ENCODE measurements at regions not wholly inside any gene's neighbourhood (a gene's known extent, or its start where the extent isn't known, plus 50 kb on each side); places are given as distances from the start of the nearest gene placed in this dataset.
"Not testable (repeated sequence)": the region's sequence is repeated elsewhere in the genome, so short reads cannot be mapped to it uniquely, and the experiment has no call there.

DNA sequence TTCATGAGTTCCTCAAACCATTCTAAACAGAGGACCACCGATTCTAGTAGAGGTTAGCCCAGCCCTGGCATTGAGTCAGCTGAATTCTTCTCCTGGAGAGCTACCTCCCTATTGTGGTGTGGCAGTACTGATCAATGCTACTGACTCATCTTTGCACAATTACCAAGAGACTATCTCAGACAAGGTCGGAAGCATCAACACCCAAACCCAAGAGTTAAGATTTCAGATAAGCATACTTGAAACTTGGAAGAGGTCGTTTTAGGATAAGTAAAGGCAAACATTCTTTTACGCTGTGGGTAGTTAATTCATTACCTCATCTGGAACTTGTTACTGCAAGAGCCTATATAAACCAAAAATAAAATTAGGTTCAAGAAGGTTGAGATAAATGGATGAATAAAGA lies 154.6 kb upstream of the NRBF2 start:
- Histone ChIP-seq H3K9me3 (ENCODE audit: control insufficient read depth, low read depth, low read length) (no peaks in the 10 kb centered on the region), H3K4me1 (ENCODE audit: control insufficient read depth, insufficient read depth, low read length) (no peaks in the 10 kb centered on the region), H3K27ac (ENCODE audit: low read length) (no peak overlapping the region), H3K36me3 (ENCODE audit: control insufficient read depth, insufficient read depth, low read length) (no peaks in the 10 kb centered on the region), H3K27me3 (ENCODE audit: control insufficient read depth, insufficient read depth, low read length) (no peaks in the 10 kb centered on the region), H3K4me3 (ENCODE audit: low read length) (no peak overlapping the region)
- no peak for DNase-seq
- WGBS (ENCODE audit: insufficient coverage, low lambda C conversion rate) = no CpG with 5 or more reads among the region's 4 CpGs

DNA sequence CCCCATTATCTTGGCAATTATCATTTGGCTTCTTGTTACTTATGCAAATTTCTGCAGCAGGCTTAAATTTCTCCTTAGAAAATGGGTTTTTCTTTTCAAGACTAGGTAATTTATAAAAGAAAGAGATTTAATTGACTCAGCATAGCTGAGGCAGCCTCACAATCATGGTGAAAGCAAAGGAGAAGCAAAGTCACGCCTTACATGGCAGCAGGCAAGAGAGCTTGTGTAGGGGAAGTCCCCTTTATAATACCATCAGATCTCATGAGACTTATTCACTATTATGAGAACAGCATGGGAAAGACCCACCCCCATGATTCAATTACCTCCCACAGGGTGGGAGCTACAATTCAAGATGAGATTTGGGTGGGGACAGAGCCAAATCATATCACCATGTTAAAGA lies 158.3 kb upstream of the NRBF2 start:
- not testable (repeated sequence) for H3K9me3 ChIP-seq (ENCODE audit: control insufficient read depth, low read depth, low read length); DNase-seq; H3K27ac ChIP-seq (ENCODE audit: low read length); H3K4me1 ChIP-seq (ENCODE audit: control insufficient read depth, insufficient read depth, low read length); H3K36me3 ChIP-seq (ENCODE audit: control insufficient read depth, insufficient read depth, low read length); H3K4me3 ChIP-seq (ENCODE audit: low read length); H3K27me3 ChIP-seq (ENCODE audit: control insufficient read depth, insufficient read depth, low read length)
- no CpG with 5 or more reads among the region's 1 CpG for WGBS (ENCODE audit: insufficient coverage, low lambda C conversion rate)

DNA sequence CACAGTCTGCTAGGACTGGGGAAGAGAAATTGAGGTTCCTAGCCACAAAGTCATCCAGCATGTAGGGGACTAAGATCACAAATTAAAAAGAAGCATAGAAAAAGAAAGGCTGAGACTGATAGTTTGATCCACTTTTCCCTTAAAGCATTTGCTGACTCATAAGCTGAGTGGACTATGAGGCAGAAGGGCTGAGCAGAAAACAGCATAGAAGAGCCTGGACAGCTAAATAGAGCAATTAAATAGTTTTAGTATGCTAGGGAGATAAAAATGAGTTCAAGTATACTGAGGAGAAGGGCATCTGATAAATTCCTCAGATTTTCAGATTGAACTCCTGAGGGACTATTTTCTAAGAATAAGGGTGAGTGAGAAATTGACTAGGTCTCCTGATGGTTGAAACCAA lies 155.9 kb upstream of the EGR2 start:
- no peak for DNase-seq
- no peaks in the 10 kb centered on the region for H3K4me1 ChIP-seq (ENCODE audit: control insufficient read depth, insufficient read depth, low read length)
- H3K36me3 ChIP-seq (ENCODE audit: control insufficient read depth, insufficient read depth, low read length) = no peaks in the 10 kb centered on the region
- no peaks in the 10 kb centered on the region for H3K27me3 ChIP-seq (ENCODE audit: control insufficient read depth, insufficient read depth, low read length)
- H3K4me3 ChIP-seq (ENCODE audit: low read length) = no peak overlapping the region
- no peak overlapping the region for H3K27ac ChIP-seq (ENCODE audit: low read length)
- H3K9me3 ChIP-seq (ENCODE audit: control insufficient read depth, low read depth, low read length) = no peaks in the 10 kb centered on the region

DNA sequence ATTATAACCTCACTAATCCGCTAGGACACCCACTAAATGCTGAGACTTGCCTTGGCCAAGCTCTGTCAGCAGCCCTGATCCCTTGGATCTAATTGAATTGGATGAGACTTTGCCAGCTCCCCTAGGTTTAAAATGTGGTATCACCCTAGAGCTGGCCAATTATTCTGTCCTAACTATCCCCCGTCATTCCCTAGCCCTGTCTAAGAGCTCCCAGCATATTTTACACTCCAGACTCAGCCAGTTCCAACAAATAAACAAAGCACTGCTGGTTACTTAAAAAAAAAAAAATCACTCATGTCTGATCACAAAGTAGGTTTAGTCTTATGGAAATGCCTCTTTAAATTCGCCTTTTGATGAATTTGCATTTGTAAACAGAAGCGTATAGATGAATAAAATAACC lies 147.9 kb upstream of the EGR2 start:
- no peak overlapping the region for H3K27ac ChIP-seq (ENCODE audit: low read length)
- no peak overlapping the region for H3K4me3 ChIP-seq (ENCODE audit: low read length)
- H3K9me3 ChIP-seq (ENCODE audit: control insufficient read depth, low read depth, low read length) = no peaks in the 10 kb centered on the region
- no peak for DNase-seq
- no peaks in the 10 kb centered on the region for H3K27me3 ChIP-seq (ENCODE audit: control insufficient read depth, insufficient read depth, low read length)
- H3K36me3 ChIP-seq (ENCODE audit: control insufficient read depth, insufficient read depth, low read length) = no peaks in the 10 kb centered on the region
- no CpG with 5 or more reads among the region's 4 CpGs for WGBS (ENCODE audit: insufficient coverage, low lambda C conversion rate)
- H3K4me1 ChIP-seq (ENCODE audit: control insufficient read depth, insufficient read depth, low read length) = no peaks in the 10 kb centered on the region

DNA sequence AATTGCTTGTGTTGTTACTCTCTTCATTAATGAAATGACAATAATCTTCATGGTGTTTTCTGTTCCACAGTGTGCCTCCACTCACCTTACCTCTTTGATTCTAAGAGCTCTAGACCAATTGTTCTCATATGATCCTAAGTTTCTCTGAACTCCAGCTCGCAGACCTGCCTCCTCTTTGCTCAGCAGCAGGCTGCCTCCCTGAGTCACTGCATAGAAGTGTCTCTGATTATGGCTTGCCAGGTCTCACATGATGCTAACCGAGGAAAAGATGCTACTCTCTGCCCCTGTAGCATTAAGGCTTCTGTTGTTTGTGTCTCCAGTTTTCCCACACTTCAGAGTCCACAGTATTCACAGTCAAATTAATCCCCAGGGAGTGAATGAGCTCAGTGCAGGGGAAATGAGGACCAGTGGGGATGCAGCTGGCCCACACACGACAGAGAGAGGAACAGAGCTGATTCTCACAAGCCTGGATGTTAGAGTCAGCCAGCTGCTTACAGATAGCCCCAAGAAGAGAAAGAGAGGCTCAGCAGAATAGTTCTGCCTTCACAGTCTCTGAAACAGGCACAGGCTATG lies 145.9 kb upstream of the EGR2 start:
- Histone ChIP-seq H3K27me3 (ENCODE audit: control insufficient read depth, insufficient read depth, low read length) (no peaks in the 10 kb centered on the region), H3K4me3 (ENCODE audit: low read length) (no peak overlapping the region), H3K9me3 (ENCODE audit: control insufficient read depth, low read depth, low read length) (no peaks in the 10 kb centered on the region), H3K36me3 (ENCODE audit: control insufficient read depth, insufficient read depth, low read length) (no peaks in the 10 kb centered on the region), H3K27ac (ENCODE audit: low read length) (no peak overlapping the region), H3K4me1 (ENCODE audit: control insufficient read depth, insufficient read depth, low read length) (no peaks in the 10 kb centered on the region)
- peak in 1 of 2 donors; percentile 3 for DNase-seq
- no CpG with 5 or more reads among the region's 3 CpGs for WGBS (ENCODE audit: insufficient coverage, low lambda C conversion rate)

DNA sequence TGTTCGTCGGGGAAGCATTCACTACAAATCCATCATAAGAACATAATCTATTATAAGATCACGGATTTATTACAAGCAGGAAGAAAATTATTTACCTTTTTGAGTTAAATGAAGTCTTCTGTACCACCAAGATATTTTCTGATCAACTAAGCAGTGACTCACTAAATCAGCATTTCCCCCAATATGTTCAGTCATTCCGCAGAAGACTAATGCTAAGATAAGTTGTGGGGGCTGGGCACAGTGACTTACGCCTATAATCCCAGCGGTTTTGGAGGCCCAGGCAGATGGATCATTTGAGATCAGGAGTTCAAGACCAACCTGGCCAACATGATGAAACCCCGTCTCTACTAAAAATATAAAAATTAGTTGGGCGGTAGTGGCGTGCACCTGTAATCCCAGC lies 144.2 kb upstream of the EGR2 start:
- Histone ChIP-seq H3K27ac (ENCODE audit: low read length) (no peak overlapping the region), H3K36me3 (ENCODE audit: control insufficient read depth, insufficient read depth, low read length) (no peaks in the 10 kb centered on the region), H3K4me1 (ENCODE audit: control insufficient read depth, insufficient read depth, low read length) (no peaks in the 10 kb centered on the region), H3K9me3 (ENCODE audit: control insufficient read depth, low read depth, low read length) (no peaks in the 10 kb centered on the region), H3K27me3 (ENCODE audit: control insufficient read depth, insufficient read depth, low read length) (no peaks in the 10 kb centered on the region), H3K4me3 (ENCODE audit: low read length) (no peak overlapping the region)
- DNase-seq = no peak
- WGBS (ENCODE audit: insufficient coverage, low lambda C conversion rate) = no CpG with 5 or more reads among the region's 9 CpGs

DNA sequence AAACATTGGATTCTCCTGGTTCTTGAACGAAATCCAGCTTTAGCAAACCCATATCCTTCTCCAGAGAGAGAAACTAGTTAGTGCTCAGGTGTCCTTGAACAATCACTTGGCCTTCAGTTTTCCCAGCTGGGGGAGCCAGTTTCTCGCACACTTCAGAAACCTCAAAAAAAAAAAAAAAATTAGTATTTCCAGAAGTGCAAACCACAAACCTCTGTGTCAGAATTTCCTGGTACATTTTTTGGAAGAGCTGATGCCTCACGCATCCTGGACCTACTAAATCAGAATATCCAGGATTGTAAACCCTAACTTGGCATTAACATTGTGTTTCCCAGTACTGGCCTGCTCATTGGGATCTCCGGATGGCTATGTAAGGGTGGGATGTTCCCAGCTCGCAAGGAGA lies 143.4 kb upstream of the EGR2 start:
- H3K27ac ChIP-seq (ENCODE audit: low read length) = no peak overlapping the region
- H3K4me1 ChIP-seq (ENCODE audit: control insufficient read depth, insufficient read depth, low read length) = no peaks in the 10 kb centered on the region
- DNase-seq = no peak
- H3K36me3 ChIP-seq (ENCODE audit: control insufficient read depth, insufficient read depth, low read length) = no peaks in the 10 kb centered on the region
- no peaks in the 10 kb centered on the region for H3K9me3 ChIP-seq (ENCODE audit: control insufficient read depth, low read depth, low read length)
- no peaks in the 10 kb centered on the region for H3K27me3 ChIP-seq (ENCODE audit: control insufficient read depth, insufficient read depth, low read length)
- WGBS (ENCODE audit: insufficient coverage, low lambda C conversion rate) = 80% methylated on average over 1 of the region's 5 CpGs
- H3K4me3 ChIP-seq (ENCODE audit: low read length) = no peak overlapping the region

DNA sequence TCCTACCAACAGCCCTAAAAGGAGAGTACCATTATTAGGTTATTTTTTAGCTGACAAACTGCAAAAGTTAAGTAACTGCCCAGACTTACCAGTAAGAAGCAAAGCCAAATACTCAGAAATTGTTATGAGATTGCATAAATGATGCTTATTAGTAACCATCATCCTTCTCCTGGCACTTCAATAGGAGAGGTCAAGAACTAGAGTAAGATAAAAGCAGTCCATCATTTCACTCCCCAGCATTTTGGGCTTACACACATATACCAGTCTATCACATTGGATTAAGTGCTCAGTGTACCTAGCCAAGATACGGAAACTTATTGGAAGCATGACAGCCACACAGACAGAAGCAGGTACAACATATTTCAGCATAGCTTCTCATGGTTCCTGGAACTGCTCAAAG lies 142.8 kb upstream of the EGR2 start:
- Histone ChIP-seq H3K27ac (ENCODE audit: low read length) (no peak overlapping the region), H3K9me3 (ENCODE audit: control insufficient read depth, low read depth, low read length) (no peaks in the 10 kb centered on the region), H3K36me3 (ENCODE audit: control insufficient read depth, insufficient read depth, low read length) (no peaks in the 10 kb centered on the region), H3K27me3 (ENCODE audit: control insufficient read depth, insufficient read depth, low read length) (no peaks in the 10 kb centered on the region), H3K4me1 (ENCODE audit: control insufficient read depth, insufficient read depth, low read length) (no peaks in the 10 kb centered on the region), H3K4me3 (ENCODE audit: low read length) (no peak overlapping the region)
- WGBS (ENCODE audit: insufficient coverage, low lambda C conversion rate) = no CpG with 5 or more reads among the region's 1 CpG
- DNase-seq = no peak

DNA sequence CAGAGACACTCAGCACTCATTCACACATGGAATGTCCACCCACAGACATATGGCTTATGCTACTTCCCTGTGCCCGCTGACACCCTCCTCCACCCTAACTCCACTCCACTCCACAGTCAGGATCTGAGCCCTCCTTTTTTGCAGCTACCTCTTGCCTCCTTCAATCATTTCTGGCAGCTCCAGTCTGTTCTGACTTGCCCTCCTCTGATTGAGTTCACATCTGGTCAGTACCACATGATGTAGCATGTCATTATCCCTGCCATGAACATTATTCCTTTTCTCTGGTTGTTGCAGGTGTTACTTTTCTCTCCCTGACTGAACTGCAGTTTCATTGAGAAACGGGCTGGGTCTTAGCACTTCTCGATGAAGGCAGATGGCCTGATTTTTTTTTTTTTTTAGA lies 130.1 kb upstream of the EGR2 start:
- no CpG with 5 or more reads among the region's 3 CpGs for WGBS (ENCODE audit: insufficient coverage, low lambda C conversion rate)
- no peaks in the 10 kb centered on the region for H3K27me3 ChIP-seq (ENCODE audit: control insufficient read depth, insufficient read depth, low read length)

DNA sequence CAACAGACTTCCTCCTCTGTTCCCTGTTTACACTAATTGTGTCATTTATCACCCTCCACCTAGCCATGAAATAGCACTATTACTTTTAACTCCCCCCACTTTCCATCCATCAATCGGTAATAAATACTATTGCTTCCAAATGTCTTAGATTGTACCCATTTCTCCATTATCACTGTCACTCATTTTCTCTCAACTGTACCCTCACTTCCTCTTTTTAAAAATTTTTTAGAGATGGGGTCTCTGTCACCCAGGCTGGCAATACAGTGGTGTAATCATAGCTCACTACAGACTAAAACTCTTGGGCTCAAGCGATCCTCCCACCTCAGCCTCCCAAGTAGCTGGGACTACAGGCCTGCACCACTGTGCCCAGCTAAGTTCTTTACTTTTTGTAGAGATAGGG lies 123.5 kb upstream of the EGR2 start:
- H3K27ac ChIP-seq (ENCODE audit: low read length) = no peak overlapping the region
- no peak for DNase-seq
- H3K27me3 ChIP-seq (ENCODE audit: control insufficient read depth, insufficient read depth, low read length) = no peaks in the 10 kb centered on the region
- no peaks in the 10 kb centered on the region for H3K4me1 ChIP-seq (ENCODE audit: control insufficient read depth, insufficient read depth, low read length)
- 100% methylated on average over 1 of the region's 2 CpGs for WGBS (ENCODE audit: insufficient coverage, low lambda C conversion rate)
- H3K4me3 ChIP-seq (ENCODE audit: low read length) = no peak overlapping the region
- no peaks in the 10 kb centered on the region for H3K36me3 ChIP-seq (ENCODE audit: control insufficient read depth, insufficient read depth, low read length)
- no peaks in the 10 kb centered on the region for H3K9me3 ChIP-seq (ENCODE audit: control insufficient read depth, low read depth, low read length)

More for the DNA sequence above, 130.1 kb upstream of the EGR2 start:
- Histone ChIP-seq H3K4me3 (ENCODE audit: low read length) (no peak overlapping the region), H3K4me1 (ENCODE audit: control insufficient read depth, insufficient read depth, low read length) (no peaks in the 10 kb centered on the region), H3K36me3 (ENCODE audit: control insufficient read depth, insufficient read depth, low read length) (no peaks in the 10 kb centered on the region), H3K9me3 (ENCODE audit: control insufficient read depth, low read depth, low read length) (no peaks in the 10 kb centered on the region), H3K27ac (ENCODE audit: low read length) (no peak overlapping the region)
- no peak for DNase-seq

DNA sequence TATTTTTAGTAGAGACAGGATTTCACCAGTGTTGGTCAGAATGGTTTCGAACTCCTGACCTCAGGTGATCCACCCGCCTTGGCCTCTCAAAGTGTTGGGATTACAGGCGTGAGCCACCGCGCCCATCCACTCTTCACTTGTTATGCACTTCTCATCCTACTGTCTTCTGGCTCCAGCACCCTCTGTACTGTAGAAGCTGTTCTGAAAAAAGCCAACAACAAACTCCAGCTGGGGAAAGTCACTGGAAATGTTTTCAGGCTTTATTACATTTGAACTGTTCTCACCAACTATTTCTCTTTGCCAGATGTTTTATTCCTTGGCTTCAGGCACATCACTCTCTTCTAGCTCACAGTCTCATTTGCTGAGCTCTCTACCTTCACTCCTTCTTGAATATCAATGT lies 122.5 kb upstream of the EGR2 start:
- Histone ChIP-seq H3K36me3 (ENCODE audit: control insufficient read depth, insufficient read depth, low read length) (no peaks in the 10 kb centered on the region), H3K27me3 (ENCODE audit: control insufficient read depth, insufficient read depth, low read length) (no peaks in the 10 kb centered on the region), H3K27ac (ENCODE audit: low read length) (no peak overlapping the region), H3K9me3 (ENCODE audit: control insufficient read depth, low read depth, low read length) (no peaks in the 10 kb centered on the region), H3K4me1 (ENCODE audit: control insufficient read depth, insufficient read depth, low read length) (no peaks in the 10 kb centered on the region), H3K4me3 (ENCODE audit: low read length) (no peak overlapping the region)
- WGBS (ENCODE audit: insufficient coverage, low lambda C conversion rate) = no CpG with 5 or more reads among the region's 5 CpGs
- no peak for DNase-seq

All from large intestine (tissue), 3 donors.